HAP-1 (cell line): ENCODE measurements at regions not wholly inside any gene's neighbourhood (a gene's known extent, or its start where the extent isn't known, plus 50 kb on each side); places are given as distances from the start of the nearest gene placed in this dataset.

Experiments used
- DNase-seq, 2 experiments: peaks; one replicate each; pipeline ENCODE4 v3.0.0-alpha.2; 2016 to 2020; ENCODE audit warnings: low spot score in 2 of 2
- H3K27me3 ChIP-seq: fragments of 250-450 bp; sonication (Bioruptor Pico); 2 replicates; pipeline ENCODE4 v1.5.1; 2020; ENCODE audit warnings: low read depth, mild to moderate bottlenecking, moderate library complexity
- H3K36me3 ChIP-seq: fragments of 250-450 bp; sonication (Bioruptor Pico); replicated peaks from 2 replicates; pipeline ENCODE4 v1.5.1; 2020; ENCODE audit warnings: mild to moderate bottlenecking
- H3K4me1 ChIP-seq: fragments of 250-450 bp; sonication (Bioruptor Pico); 2 replicates; pipeline ENCODE4 v1.5.1; 2020; ENCODE audit warnings: mild to moderate bottlenecking
- H3K4me3 ChIP-seq: fragments of 250-450 bp; sonication (Bioruptor Pico); 2 replicates; pipeline ENCODE4 v1.5.1; 2020; ENCODE audit warnings: mild to moderate bottlenecking, moderate library complexity
- H3K9me3 ChIP-seq: fragments of 250-450 bp; sonication (Bioruptor Pico); 2 replicates; pipeline ENCODE4 v1.5.1; 2020; ENCODE audit warnings: mild to moderate bottlenecking, moderate library complexity
- in situ Hi-C: fragments of 300-500 bp; cut with MboI; formaldehyde crosslinking; loops from 3 replicates; pipeline ENCODE4 v1.14.3; 2020; ENCODE audit warnings: low sequenced_read_pairs, inconsistent platforms, mixed read lengths

- in situ Hi-C loops: no loop called here
- no peaks in the 10 kb centered on the region for H3K9me3 ChIP-seq
- no peaks in the 10 kb centered on the region for H3K27me3 ChIP-seq
- H3K4me3 ChIP-seq: no peak overlapping the region
- H3K36me3 ChIP-seq: no peaks in the 10 kb centered on the region
- no peaks in the 10 kb centered on the region for H3K4me1 ChIP-seq
- no peak for DNase-seq
Measured at GRCh38 chr11:130653838-130654636, 205.6 kb downstream of the ADAMTS15 start.

DNA sequence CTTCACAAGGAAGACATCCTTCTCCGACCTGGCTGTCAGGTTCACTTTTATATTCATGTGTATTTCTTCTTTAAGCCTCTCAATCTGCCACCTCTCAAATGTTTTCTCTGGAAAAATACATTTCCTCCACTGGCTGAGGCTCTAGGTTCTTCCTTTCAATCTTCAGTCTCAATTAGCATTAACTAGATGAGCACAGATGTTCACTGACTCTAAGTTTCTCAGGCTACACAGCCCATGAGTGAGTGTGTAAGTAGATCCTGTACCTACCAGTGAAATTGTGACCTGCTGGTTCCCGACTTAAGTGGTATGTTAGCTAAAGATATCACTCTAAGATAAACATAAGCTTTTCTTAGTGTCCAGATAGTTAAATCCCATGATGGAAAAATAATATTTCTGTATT lies 206.9 kb downstream of the ADAMTS15 start:
- Histone ChIP-seq H3K4me1 (no peaks in the 10 kb centered on the region), H3K4me3 (no peak overlapping the region), H3K9me3 (no peaks in the 10 kb centered on the region), H3K36me3 (no peaks in the 10 kb centered on the region), H3K27me3 (no peaks in the 10 kb centered on the region)
- no peak for DNase-seq
- in situ Hi-C loops: no loop called here

- no peak overlapping the region for H3K4me3 ChIP-seq
- no peaks in the 10 kb centered on the region for H3K4me1 ChIP-seq
- H3K9me3 ChIP-seq: no peaks in the 10 kb centered on the region
- no peaks in the 10 kb centered on the region for H3K27me3 ChIP-seq
- no peak for DNase-seq
- H3K36me3 ChIP-seq: no peaks in the 10 kb centered on the region
- in situ Hi-C loops: no loop called here
Measured at GRCh38 chr11:130666781-130667251, 218.4 kb downstream of the ADAMTS15 start.

- H3K9me3 ChIP-seq: no peaks in the 10 kb centered on the region
- no peaks in the 10 kb centered on the region for H3K27me3 ChIP-seq
- no peak overlapping the region for H3K4me3 ChIP-seq
- no peaks in the 10 kb centered on the region for H3K36me3 ChIP-seq
- in situ Hi-C loops: no loop called here
- no peak for DNase-seq
- no peaks in the 10 kb centered on the region for H3K4me1 ChIP-seq
Measured at GRCh38 chr11:130668751-130669150, 220.3 kb downstream of the ADAMTS15 start.

- DNase-seq: no peak
- no peaks in the 10 kb centered on the region for H3K4me1 ChIP-seq
- in situ Hi-C loops: no loop called here
- H3K27me3 ChIP-seq: no peaks in the 10 kb centered on the region
- no peaks in the 10 kb centered on the region for H3K9me3 ChIP-seq
- no peak overlapping the region for H3K4me3 ChIP-seq
- H3K36me3 ChIP-seq: no peaks in the 10 kb centered on the region
Measured at GRCh38 chr11:130670200-130670599, 221.8 kb downstream of the ADAMTS15 start.

- H3K4me3 ChIP-seq: no peak overlapping the region
- H3K9me3 ChIP-seq: no peaks in the 10 kb centered on the region
- in situ Hi-C loops: no loop called here
- H3K36me3 ChIP-seq: no peaks in the 10 kb centered on the region
- H3K4me1 ChIP-seq: no peaks in the 10 kb centered on the region
- no peaks in the 10 kb centered on the region for H3K27me3 ChIP-seq
- no peak for DNase-seq
Measured at GRCh38 chr11:130671801-130672700, 223.6 kb downstream of the ADAMTS15 start.

GRCh38 chr11:130672911-130673310 lies 224.5 kb downstream of the ADAMTS15 start:
- no peak for DNase-seq
- in situ Hi-C loops: no loop called here

GRCh38 chr11:130673698-130674097 lies 225.3 kb downstream of the ADAMTS15 start:
- Histone ChIP-seq H3K36me3 (no peaks in the 10 kb centered on the region), H3K4me3 (no peak overlapping the region), H3K4me1 (no peaks in the 10 kb centered on the region), H3K9me3 (no peaks in the 10 kb centered on the region), H3K27me3 (no peaks in the 10 kb centered on the region)
- in situ Hi-C loops: no loop called here
- DNase-seq: no peak

More at GRCh38 chr11:130672911-130673310, 224.5 kb downstream of the ADAMTS15 start:
- no peaks in the 10 kb centered on the region for H3K9me3 ChIP-seq
- no peaks in the 10 kb centered on the region for H3K27me3 ChIP-seq
- H3K36me3 ChIP-seq: no peaks in the 10 kb centered on the region
- H3K4me3 ChIP-seq: no peak overlapping the region
- no peaks in the 10 kb centered on the region for H3K4me1 ChIP-seq

- H3K27me3 ChIP-seq: no peaks in the 10 kb centered on the region
- no peaks in the 10 kb centered on the region for H3K9me3 ChIP-seq
- in situ Hi-C loops: no loop called here
- DNase-seq: no peak
- H3K36me3 ChIP-seq: no peaks in the 10 kb centered on the region
- H3K4me3 ChIP-seq: no peak overlapping the region
- no peaks in the 10 kb centered on the region for H3K4me1 ChIP-seq
Measured at GRCh38 chr11:130674686-130675308, 226.4 kb downstream of the ADAMTS15 start.

GRCh38 chr11:130675371-130675821 lies 227.0 kb downstream of the ADAMTS15 start:
- Histone ChIP-seq H3K36me3 (no peaks in the 10 kb centered on the region), H3K4me3 (no peak overlapping the region), H3K27me3 (no peaks in the 10 kb centered on the region), H3K4me1 (no peaks in the 10 kb centered on the region), H3K9me3 (no peaks in the 10 kb centered on the region)
- in situ Hi-C loops: no loop called here
- no peak for DNase-seq

DNA sequence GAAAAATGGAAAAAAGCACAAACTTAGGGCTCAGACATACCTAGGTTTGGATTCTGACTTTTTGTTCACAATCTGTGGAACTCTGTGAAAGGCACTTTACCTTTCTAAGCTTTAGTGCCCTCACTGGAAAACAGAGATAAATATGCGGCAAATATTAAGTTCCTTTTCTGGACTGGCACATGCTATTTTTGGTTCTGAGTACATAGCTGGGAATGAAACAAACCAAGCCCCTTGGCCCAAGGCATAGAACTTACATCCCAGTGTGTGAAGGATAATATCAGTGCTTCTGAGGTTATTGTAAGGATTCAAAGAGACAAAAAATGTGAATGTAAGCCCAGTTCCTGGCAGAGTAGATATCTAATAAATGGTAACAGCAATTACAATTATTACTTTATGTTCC lies 227.5 kb downstream of the ADAMTS15 start:
- no peak for DNase-seq
- H3K4me1 ChIP-seq: no peaks in the 10 kb centered on the region
- H3K27me3 ChIP-seq: no peaks in the 10 kb centered on the region
- H3K9me3 ChIP-seq: no peaks in the 10 kb centered on the region
- H3K4me3 ChIP-seq: no peak overlapping the region
- H3K36me3 ChIP-seq: no peaks in the 10 kb centered on the region
- in situ Hi-C loops: no loop called here

DNA sequence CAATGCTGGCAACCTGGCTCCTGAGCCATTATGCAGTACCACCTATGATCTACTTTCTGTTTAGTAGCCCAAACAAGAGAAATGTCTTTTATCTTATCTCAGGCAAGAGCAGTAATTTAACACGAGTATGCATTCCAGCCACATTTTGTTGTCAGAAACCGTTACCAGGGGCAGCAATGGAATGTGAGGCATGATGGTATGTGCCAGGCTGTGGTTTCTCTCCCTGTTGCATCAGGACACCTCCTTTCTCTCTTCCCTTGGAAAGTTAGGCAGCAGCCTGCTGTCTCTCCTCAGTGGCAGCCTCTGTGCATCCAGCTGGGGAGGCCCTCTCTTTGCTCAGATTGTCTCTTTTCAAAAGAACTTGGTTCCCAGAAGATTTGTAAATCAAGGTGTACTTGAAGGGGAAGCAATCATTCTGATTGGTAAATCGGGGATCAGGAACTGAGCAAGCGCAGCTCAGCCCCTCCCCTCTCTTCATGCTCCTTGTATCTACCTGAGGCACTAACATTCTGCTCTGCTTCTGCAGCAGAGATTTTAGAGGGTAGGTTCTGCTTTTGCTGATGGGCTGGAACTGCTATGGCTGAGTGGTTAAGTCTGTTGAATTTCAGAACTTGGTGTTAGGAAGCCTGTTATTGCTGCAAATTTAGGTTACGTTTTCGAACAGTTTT lies 229.2 kb downstream of the ADAMTS15 start:
- no peak overlapping the region for H3K4me3 ChIP-seq
- no peaks in the 10 kb centered on the region for H3K9me3 ChIP-seq
- no peak for DNase-seq
- no peaks in the 10 kb centered on the region for H3K27me3 ChIP-seq
- in situ Hi-C loops: no loop called here
- H3K36me3 ChIP-seq: no peaks in the 10 kb centered on the region
- H3K4me1 ChIP-seq: no peaks in the 10 kb centered on the region

DNA sequence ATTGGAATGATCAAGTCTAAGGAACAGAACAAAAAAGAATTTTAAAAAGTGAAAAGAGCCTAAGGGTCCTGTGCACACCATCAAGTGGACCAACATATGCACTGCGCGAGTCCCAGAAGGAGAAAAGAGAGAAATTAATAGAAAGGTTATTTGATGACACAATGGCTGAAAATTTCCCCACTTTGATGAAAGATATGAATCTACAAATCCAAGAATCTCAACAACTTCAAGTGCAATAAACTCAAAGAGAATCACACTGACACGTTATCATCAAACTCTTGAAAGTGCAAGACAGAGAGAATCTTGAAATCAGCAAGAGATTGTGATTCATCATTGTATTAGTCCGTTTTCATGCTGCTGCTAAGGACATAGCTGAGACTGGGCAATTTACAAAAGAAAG lies 230.8 kb downstream of the ADAMTS15 start:
- in situ Hi-C loops: no loop called here
- no peak for DNase-seq
- no peaks in the 10 kb centered on the region for H3K36me3 ChIP-seq
- H3K4me1 ChIP-seq: no peaks in the 10 kb centered on the region
- no peaks in the 10 kb centered on the region for H3K27me3 ChIP-seq
- no peaks in the 10 kb centered on the region for H3K9me3 ChIP-seq
- no peak overlapping the region for H3K4me3 ChIP-seq
